Stimulated activated CD4-positive, alpha-beta T cell treated with anti-CD3 and anti-CD28 coated beads, Interleukin-1b, Interleukin-23, amount 100 ng/mL, for 24 hours (primary cell): ENCODE measurements at regions not wholly inside any gene's neighbourhood (a gene's known extent, or its start where the extent isn't known, plus 50 kb on each side); places are given as distances from the start of the nearest gene placed in this dataset.

Source experiments
- DNase-seq, 4 experiments: peaks; one replicate each; pipeline ENCODE4 v3.0.0-alpha.2; 2020; ENCODE audit warnings: low read depth in 4 of 4, low spot score in 1 of 4

DNA sequence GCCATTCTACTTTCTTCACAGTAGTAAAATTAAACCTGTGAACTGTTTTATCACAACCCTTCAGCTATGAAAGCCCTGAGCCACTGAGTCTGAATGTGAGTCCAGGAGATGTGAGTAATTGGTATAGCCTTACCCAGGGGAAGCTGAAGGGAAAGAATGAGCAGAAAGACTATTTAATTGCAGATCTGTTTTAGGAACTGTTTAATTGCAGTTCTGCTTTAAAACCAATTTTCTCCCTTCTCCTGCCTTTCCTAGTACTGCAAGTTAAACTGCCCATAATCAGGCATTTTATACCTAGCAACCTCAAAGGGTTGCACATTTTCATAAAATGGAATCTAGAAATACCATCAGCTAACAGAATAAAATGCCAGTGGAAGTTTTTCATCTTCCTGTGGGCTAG is 476.7 kb downstream of the OCA2 start:
- no peak for DNase-seq

- no peak for DNase-seq
Measured at GRCh38 chr15:27619204-27619603, 479.9 kb downstream of the OCA2 start.

- no peak for DNase-seq
Measured at GRCh38 chr15:27617013-27617412, 482.1 kb downstream of the OCA2 start.

DNA sequence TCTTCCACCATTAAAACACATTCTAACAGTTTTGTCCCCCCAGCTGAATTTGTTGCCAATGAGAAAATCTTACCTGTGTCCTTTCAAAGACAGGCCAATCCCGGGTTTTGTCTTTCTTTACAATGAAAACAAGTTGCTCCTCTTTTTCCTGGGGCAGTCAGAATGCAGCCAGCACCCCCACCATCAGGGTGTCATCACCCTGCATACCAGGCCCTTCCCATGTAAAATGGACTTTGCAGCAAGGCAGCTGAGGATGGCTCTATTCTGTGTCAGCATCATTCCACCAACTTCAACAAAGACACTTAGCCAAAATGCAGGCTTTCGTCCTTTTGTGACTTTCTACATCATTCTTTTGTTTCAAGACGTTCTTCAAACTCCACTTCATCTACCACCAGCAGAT is 490.9 kb downstream of the OCA2 start:
- no peak for DNase-seq

DNA sequence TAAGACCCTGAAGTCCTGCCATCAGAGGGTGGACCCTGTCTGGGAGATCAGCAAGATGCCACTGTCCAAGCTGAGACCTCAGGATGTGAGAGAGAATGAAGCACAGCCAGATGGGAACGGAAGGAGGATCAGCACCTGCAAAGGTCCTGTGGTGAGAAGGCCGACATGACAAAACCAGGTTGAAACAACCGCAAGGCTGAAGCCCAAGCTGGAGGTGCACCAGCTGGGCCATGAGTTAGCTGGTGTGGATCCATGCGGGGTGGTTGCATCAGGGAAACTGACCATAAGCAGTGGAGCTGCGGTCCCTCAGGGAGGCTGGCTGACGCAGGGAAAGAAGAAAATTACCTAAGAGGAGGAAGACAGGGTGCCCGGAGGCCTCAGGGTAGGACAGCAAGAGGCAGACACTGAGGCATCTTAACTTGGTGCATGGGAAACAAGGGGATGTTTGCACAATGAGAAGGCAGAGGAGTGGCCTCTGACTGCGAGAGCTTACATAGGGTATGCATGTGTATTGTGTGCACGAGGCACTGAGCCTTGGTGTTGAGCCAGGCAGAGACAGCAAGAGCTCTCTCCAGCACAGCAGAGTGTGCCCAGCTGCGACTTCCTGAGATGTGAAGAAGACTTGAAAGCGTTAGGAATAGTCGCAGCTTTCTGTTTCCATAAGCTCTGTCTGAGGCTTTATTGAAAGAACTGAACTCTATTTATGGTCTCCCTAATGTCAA is 497.7 kb downstream of the OCA2 start:
- DNase-seq, result no peak

- no peak for DNase-seq
Measured at GRCh38 chr15:27599034-27599433, 500.1 kb downstream of the OCA2 start.

- no peak for DNase-seq
Measured at GRCh38 chr15:27598251-27599009, 500.7 kb downstream of the OCA2 start.

GRCh38 chr15:27595211-27595610 is 503.9 kb downstream of the OCA2 start:
- DNase-seq, result no peak

DNA sequence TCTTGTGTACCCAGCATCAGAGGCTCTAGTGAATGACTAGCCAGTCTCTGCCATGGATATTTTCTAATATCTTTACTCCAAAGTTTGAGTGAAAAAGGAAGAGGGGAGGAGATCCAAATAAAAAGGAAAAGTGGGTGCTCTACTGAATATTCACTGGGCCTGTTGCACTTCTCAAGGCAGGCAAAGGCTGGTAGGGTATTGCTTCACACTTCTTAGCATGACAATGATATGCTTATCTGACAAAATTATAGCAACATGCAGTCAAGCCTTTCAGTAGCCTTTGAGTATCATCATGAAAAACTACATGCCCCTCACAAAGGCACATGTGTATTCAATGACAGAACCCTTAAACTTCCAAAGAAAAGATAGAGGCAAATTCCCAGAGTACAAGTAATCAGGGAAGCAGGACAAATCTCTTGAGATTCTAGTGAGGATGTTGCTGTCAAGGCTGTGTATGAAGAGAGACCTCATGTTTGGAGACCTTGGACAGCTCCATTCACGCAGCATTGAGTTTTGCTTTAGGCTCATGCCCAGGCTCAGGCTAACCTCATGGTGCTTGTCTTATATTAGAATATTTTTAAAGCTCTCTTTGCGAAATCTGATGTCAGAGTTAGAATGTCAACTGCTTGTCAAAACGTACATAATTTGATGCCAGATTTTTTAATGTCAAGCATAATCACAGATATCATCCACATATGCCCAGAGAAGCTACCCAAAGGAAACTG is 506.9 kb downstream of the OCA2 start:
- DNase-seq, result no peak
